Body of pancreas (tissue), 4 donors: ENCODE measurements at regions not wholly inside any gene's neighbourhood (a gene's known extent, or its start where the extent isn't known, plus 50 kb on each side); places are given as distances from the start of the nearest gene placed in this dataset.

Experiments
- ATAC-seq: fragments of 150-250 bp; one replicate; pipeline ENCODE4 v1.9.1; 2016
- DNase-seq, 4 donors: peaks; one replicate each; pipeline ENCODE4 v3.0.0-alpha.2; 2019
- H3K27ac ChIP-seq, 4 donors: fragments of 200-600 bp; sonication (generic); 1 replicate in 3 of 4; 2 replicates in 1 of 4; pipeline versions ENCODE4 v1.5.1 to v1.6.1; 2016 to 2019; ENCODE audit warnings: mild to moderate bottlenecking in 1 of 4, mixed read lengths in 1 of 4, moderate library complexity in 1 of 4
- H3K27me3 ChIP-seq, 2 donors: fragments of 200-600 bp; sonication (generic); one replicate each; pipeline ENCODE4 v1.6.0; 2016; ENCODE audit warnings: mild to moderate bottlenecking in 1 of 2
- H3K36me3 ChIP-seq, 2 donors: fragments of 200-600 bp; sonication (generic); replicated peaks in 1 of 2; 2 replicates each; pipeline ENCODE4 v1.5.1; 2016; ENCODE audit warnings: low read depth in 2 of 2; ENCODE audit not compliant: insufficient read depth in 1 of 2
- H3K4me1 ChIP-seq: fragments of 200-600 bp; sonication (generic); one replicate; pipeline ENCODE4 v1.6.0; 2016
- H3K4me3 ChIP-seq, 2 donors: fragments of 200-600 bp; sonication (generic); 1 replicate in 1 of 2; 2 replicates in 1 of 2; pipeline ENCODE4 v1.5.1; 2016 to 2019
- H3K9me3 ChIP-seq, 3 donors: fragments of 200-600 bp; sonication (generic); 1 replicate in 2 of 3; 2 replicates in 1 of 3; pipeline ENCODE4 v1.5.1; 2016
- CTCF ChIP-seq, 7 experiments: fragments of 450-650 bp in 4 of 7; fragments of 200-600 bp in 3 of 7; sonication (generic) in 3 of 7; IDR thresholded peaks; one replicate each; pipeline ENCODE4 v1.5.1; 2016 to 2019; ENCODE audit warnings: antibody characterized with exemption in 7 of 7
- POLR2A ChIP-seq, 3 donors: fragments of 450-650 bp; IDR thresholded peaks; one replicate each; pipeline ENCODE4 v1.6.1; 2016; ENCODE audit warnings: antibody characterized with exemption in 3 of 3, mild to moderate bottlenecking in 2 of 3
- WGBS, 2 donors: methylation state at CpG; one replicate each; pipeline ENCODE4 v1.1.5; 2017; 5-methylcytosine and 5-hydroxymethylcytosine counted together
- intact Hi-C: fragments of 100-400 bp; cut with DNase I; formaldehyde crosslinking; loops from one replicate; pipeline ENCODE4 v1.15.1; 2023

- H3K9me3 ChIP-seq, result no peaks in the 10 kb centered on the region
- intact Hi-C loops, result no loop called here
- TF ChIP-seq POLR2A (IDR thresholded peaks at IDR 0.05) (no peak), CTCF (IDR thresholded peaks at IDR 0.05) (no peak)
- H3K36me3 ChIP-seq, result no peaks in the 10 kb centered on the region
- no peaks in the 10 kb centered on the region for H3K4me1 ChIP-seq
- no peaks in the 10 kb centered on the region for H3K27me3 ChIP-seq
- no peak for ATAC-seq
- 51 to 58% methylated on average over 1 of the region's 1 CpG for WGBS, 2 donors
- no peak overlapping the region for H3K27ac ChIP-seq
- no peak overlapping the region for H3K4me3 ChIP-seq
- no peak for DNase-seq
Observed at GRCh38 chr11:79953629-79954028, 512.8 kb upstream of the TENM4 start.

GRCh38 chr11:79950741-79951140 lies 509.9 kb upstream of the TENM4 start:
- no peak for ATAC-seq
- Histone ChIP-seq H3K36me3 (no peaks in the 10 kb centered on the region), H3K27me3 (no peaks in the 10 kb centered on the region), H3K4me3 (no peak overlapping the region), H3K27ac (no peak overlapping the region), H3K9me3 (no peaks in the 10 kb centered on the region), H3K4me1 (no peaks in the 10 kb centered on the region)
- TF ChIP-seq CTCF (IDR thresholded peaks at IDR 0.05), result no peak
- no peak for TF ChIP-seq POLR2A (IDR thresholded peaks at IDR 0.05)
- intact Hi-C loops, result no loop called here
- 78 to 80% methylated on average over 4 of the region's 4 CpGs for WGBS, 2 donors
- DNase-seq, result no peak

GRCh38 chr11:79950172-79950571 lies 509.3 kb upstream of the TENM4 start:
- no peak overlapping the region for H3K27ac ChIP-seq
- TF ChIP-seq CTCF (IDR thresholded peaks at IDR 0.05), result no peak
- no peak for TF ChIP-seq POLR2A (IDR thresholded peaks at IDR 0.05)
- H3K36me3 ChIP-seq, result no peaks in the 10 kb centered on the region
- no peaks in the 10 kb centered on the region for H3K27me3 ChIP-seq
- 53 to 68% methylated on average over 4 of the region's 4 CpGs for WGBS, 2 donors
- no peaks in the 10 kb centered on the region for H3K4me1 ChIP-seq
- H3K9me3 ChIP-seq, result no peaks in the 10 kb centered on the region
- no peak for DNase-seq
- no peak overlapping the region for H3K4me3 ChIP-seq
- ATAC-seq, result no peak
- intact Hi-C loops, result no loop called here

GRCh38 chr11:79949574-79949973 lies 508.7 kb upstream of the TENM4 start:
- Histone ChIP-seq H3K4me3 (no peak overlapping the region), H3K9me3 (no peaks in the 10 kb centered on the region), H3K27me3 (no peaks in the 10 kb centered on the region), H3K27ac (no peak overlapping the region), H3K36me3 (no peaks in the 10 kb centered on the region), H3K4me1 (no peaks in the 10 kb centered on the region)
- TF ChIP-seq POLR2A (IDR thresholded peaks at IDR 0.05) (no peak), CTCF (IDR thresholded peaks at IDR 0.05) (no peak)
- 75 to 98% methylated on average over 2 of the region's 2 CpGs for WGBS, 2 donors
- intact Hi-C loops, result no loop called here
- DNase-seq (no peak), ATAC-seq (no peak)

- H3K9me3 ChIP-seq, result no peaks in the 10 kb centered on the region
- no peaks in the 10 kb centered on the region for H3K36me3 ChIP-seq
- H3K27me3 ChIP-seq, result no peaks in the 10 kb centered on the region
- ATAC-seq (no peak), DNase-seq (no peak)
- WGBS, 2 donors, result 64 to 68% methylated on average over 2 of the region's 2 CpGs
- H3K27ac ChIP-seq, result no peak overlapping the region
- TF ChIP-seq CTCF (IDR thresholded peaks at IDR 0.05), result no peak
- TF ChIP-seq POLR2A (IDR thresholded peaks at IDR 0.05), result no peak
- intact Hi-C loops, result no loop called here
- no peaks in the 10 kb centered on the region for H3K4me1 ChIP-seq
- no peak overlapping the region for H3K4me3 ChIP-seq
Observed at GRCh38 chr11:79942646-79943045, 501.8 kb upstream of the TENM4 start.
